Spleen (tissue), 7 donors: ENCODE measurements at regions not wholly inside any gene's neighbourhood (a gene's known extent, or its start where the extent isn't known, plus 50 kb on each side); places are given as distances from the start of the nearest gene placed in this dataset.

ENCODE experiments used
- CTCF ChIP-seq, 11 experiments: fragments of 200-600 bp in 7 of 11; fragments of 450-650 bp in 4 of 11; sonication (generic) in 4 of 11; IDR thresholded peaks in 8 of 11; conservative IDR thresholded peaks in 3 of 11; 1 replicate in 7 of 11; 2 replicates in 4 of 11; pipeline versions ENCODE4 v1.4.0 to v1.8.0; 2016 to 2021; ENCODE audit warnings: antibody characterized with exemption in 11 of 11, inconsistent platforms in 4 of 11, mild to moderate bottlenecking in 1 of 11
- POLR2A ChIP-seq, 3 donors: fragments of 450-650 bp; IDR thresholded peaks; one replicate each; pipeline ENCODE4 v1.5.1; 2017; ENCODE audit warnings: antibody characterized with exemption in 3 of 3, mild to moderate bottlenecking in 1 of 3
- donor health status: DM: no; HTN: no; CAD: no; lungs with moderate emphysema.
- donor health status: DM: no; HTN: no; CAD: no.
- donor health status: DM: no; HTN: no; CAD: no.

GRCh38 chr10:81722399-81722798 lies 152.6 kb upstream of the NRG3 start:
- TF ChIP-seq CTCF (IDR thresholded peaks at IDR 0.05 in 8 of 11, conservative IDR thresholded peaks at IDR 0.05 in 3 of 11), result no peak
- TF ChIP-seq POLR2A (IDR thresholded peaks at IDR 0.05), result no peak
